Bronchial epithelial cell (primary cell): ENCODE measurements at regions not wholly inside any gene's neighbourhood (a gene's known extent, or its start where the extent isn't known, plus 50 kb on each side); places are given as distances from the start of the nearest gene placed in this dataset.

Experiments
- DNase-seq: peaks from one replicate; pipeline ENCODE4 v3.0.0-alpha.2; 2010; ENCODE audit warnings: low read depth
- FAIRE-seq: peaks from 2 replicates; lab custom pipeline; 2011; peaks lifted over from hg19 to GRCh38; lab: Jason Lieb, UNC
- H3K27me3 ChIP-seq: 2 replicates; pipeline ENCODE4 v1.5.1; 2011; ENCODE audit warnings: low read length; ENCODE audit not compliant: control insufficient read depth, insufficient read depth
- H3K36me3 ChIP-seq: 2 replicates; pipeline ENCODE4 v1.5.1; 2011; ENCODE audit warnings: low read length; ENCODE audit not compliant: control insufficient read depth, insufficient read depth
- H3K4me3 ChIP-seq: 2 replicates; pipeline ENCODE4 v1.5.1; 2011; ENCODE audit warnings: mild to moderate bottlenecking, low read depth, low read length, control low read depth
- TF ChIP-seq, protein P1 (sequence below): IDR thresholded peaks from 2 replicates; pipeline ENCODE4 v1.5.1; 2011; ENCODE audit warnings: mild to moderate bottlenecking, moderate library complexity, low read length, control low read depth, inconsistent platforms; ENCODE audit not compliant: insufficient read depth, severe bottlenecking

GRCh38 chr4:62135565-62136156 lies 935.5 kb downstream of the ADGRL3 start:
- no peaks in the 10 kb centered on the region for H3K36me3 ChIP-seq
- H3K27me3 ChIP-seq, result no peaks in the 10 kb centered on the region
- DNase-seq, result peak; percentile 1
- TF ChIP-seq, protein P1, sequence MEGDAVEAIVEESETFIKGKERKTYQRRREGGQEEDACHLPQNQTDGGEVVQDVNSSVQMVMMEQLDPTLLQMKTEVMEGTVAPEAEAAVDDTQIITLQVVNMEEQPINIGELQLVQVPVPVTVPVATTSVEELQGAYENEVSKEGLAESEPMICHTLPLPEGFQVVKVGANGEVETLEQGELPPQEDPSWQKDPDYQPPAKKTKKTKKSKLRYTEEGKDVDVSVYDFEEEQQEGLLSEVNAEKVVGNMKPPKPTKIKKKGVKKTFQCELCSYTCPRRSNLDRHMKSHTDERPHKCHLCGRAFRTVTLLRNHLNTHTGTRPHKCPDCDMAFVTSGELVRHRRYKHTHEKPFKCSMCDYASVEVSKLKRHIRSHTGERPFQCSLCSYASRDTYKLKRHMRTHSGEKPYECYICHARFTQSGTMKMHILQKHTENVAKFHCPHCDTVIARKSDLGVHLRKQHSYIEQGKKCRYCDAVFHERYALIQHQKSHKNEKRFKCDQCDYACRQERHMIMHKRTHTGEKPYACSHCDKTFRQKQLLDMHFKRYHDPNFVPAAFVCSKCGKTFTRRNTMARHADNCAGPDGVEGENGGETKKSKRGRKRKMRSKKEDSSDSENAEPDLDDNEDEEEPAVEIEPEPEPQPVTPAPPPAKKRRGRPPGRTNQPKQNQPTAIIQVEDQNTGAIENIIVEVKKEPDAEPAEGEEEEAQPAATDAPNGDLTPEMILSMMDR, result no peak
- H3K4me3 ChIP-seq, result no peak overlapping the region
- no peak for FAIRE-seq

- no peak for DNase-seq
These were observed 933.9 kb downstream of the ADGRL3 start for GRCh38 chr4:62133977-62134376.

DNA sequence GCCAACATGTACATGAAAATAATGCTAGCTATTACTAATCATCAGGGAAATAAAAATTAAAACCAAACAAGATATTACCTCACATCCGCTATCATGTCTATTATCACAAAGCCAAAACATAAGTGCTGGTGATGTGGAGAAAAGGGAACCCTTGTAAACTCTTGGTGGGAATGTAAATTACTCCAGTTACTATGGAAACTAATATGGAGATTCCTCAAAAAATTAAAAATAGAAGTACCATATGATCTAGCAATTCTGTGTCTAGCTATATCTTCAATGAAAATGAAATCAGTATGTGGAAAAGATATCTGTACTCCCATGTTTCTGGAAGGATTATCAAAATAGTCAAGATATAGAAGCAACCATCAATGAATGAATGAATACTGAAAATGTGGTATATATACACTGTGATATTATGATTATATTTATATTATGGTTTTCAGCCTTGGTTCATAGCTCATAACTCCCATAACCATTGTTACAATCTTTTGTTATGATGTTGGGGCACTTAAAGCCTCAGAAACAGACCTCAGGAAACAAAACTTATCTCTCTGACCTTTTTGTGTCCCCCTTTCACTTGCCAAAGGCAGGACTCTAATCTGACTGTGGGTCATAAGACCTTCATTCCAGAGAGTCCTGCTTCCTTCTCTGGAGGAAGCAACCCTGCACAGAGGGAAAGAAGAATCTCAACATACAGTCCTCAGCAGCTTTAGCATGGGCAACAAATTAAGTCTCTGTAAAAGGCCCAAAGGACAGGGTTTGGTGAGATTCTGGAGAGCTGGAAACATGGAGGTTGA lies 933.2 kb downstream of the ADGRL3 start:
- Histone ChIP-seq H3K27me3 (no peaks in the 10 kb centered on the region), H3K4me3 (no peak overlapping the region), H3K36me3 (no peaks in the 10 kb centered on the region)
- TF ChIP-seq, protein P1, result no peak
- no peak for DNase-seq
- no peak for FAIRE-seq

More at GRCh38 chr4:62133977-62134376, 933.9 kb downstream of the ADGRL3 start:
- FAIRE-seq, result no peak
- no peaks in the 10 kb centered on the region for H3K27me3 ChIP-seq
- no peaks in the 10 kb centered on the region for H3K36me3 ChIP-seq
- TF ChIP-seq, protein P1, result no peak
- H3K4me3 ChIP-seq, result no peak overlapping the region

DNA sequence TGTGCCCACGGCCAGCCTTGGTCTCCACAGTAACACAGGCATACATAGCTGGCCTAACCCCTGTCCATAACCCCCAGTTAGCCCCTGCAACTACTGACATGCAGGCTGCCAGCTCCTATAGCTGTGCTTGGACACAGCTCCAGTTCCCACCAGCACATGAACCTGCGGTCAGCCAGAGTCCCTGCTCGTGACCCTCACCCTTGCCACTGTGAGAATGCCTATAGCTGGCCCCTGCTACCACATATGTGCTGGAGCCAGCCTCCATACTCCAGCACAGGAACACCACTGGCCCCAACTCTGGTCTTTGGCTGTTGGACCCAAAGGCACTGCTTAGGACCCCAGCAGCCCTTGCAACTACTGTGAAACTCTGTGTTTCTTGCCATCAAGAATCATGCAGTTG lies 930.9 kb downstream of the ADGRL3 start:
- H3K4me3 ChIP-seq, result no peak overlapping the region
- TF ChIP-seq, protein P1, result no peak
- no peaks in the 10 kb centered on the region for H3K27me3 ChIP-seq
- FAIRE-seq, result no peak
- H3K36me3 ChIP-seq, result no peaks in the 10 kb centered on the region
- no peak for DNase-seq

- FAIRE-seq (no peak), DNase-seq (no peak)
- H3K4me3 ChIP-seq, result no peak overlapping the region
- TF ChIP-seq, protein P1, result no peak
- no peaks in the 10 kb centered on the region for H3K36me3 ChIP-seq
- H3K27me3 ChIP-seq, result no peaks in the 10 kb centered on the region
These were observed 930.5 kb downstream of the ADGRL3 start for GRCh38 chr4:62130637-62131036.
